H1 (cell line): ENCODE measurements at regions not wholly inside any gene's neighbourhood (a gene's known extent, or its start where the extent isn't known, plus 50 kb on each side); places are given as distances from the start of the nearest gene placed in this dataset.

Experiments
- CTCF ChIA-PET: fragments of 300-600 bp; sonication (Branson Sonifier 250); formaldehyde crosslinking; loops from one replicate; lab custom pipeline; 2021; ENCODE audit not compliant: partially characterized antibody; lab: Charles Lee
- POLR2A ChIA-PET: fragments of 300-600 bp; sonication (Branson Sonifier 250); formaldehyde crosslinking; loops from one replicate; lab custom pipeline; 2021; ENCODE audit warnings: inconsistent platforms; ENCODE audit not compliant: partially characterized antibody; lab: Charles Lee
- DNase-seq, 2 experiments: peaks; one replicate each; pipeline versions ENCODE4 v3.0.0 to v3.0.0-alpha.2; 2010 to 2022; ENCODE audit warnings: low spot score in 2 of 2, low read depth in 1 of 2, mixed read lengths in 1 of 2
- FAIRE-seq: peaks from 2 replicates; lab custom pipeline; 2011; peaks lifted over from hg19 to GRCh38; lab: Jason Lieb, UNC
- H2AFZ ChIP-seq: 2 replicates; pipeline ENCODE4 v1.8.1; 2012; ENCODE audit warnings: low read length, inconsistent platforms
- H2AK5ac ChIP-seq: 2 replicates; pipeline ENCODE4 v1.6.1; 2013; ENCODE audit warnings: low read depth, low read length
- H2BK120ac ChIP-seq: replicated peaks from 2 replicates; pipeline ENCODE3; 2013; ENCODE audit warnings: low read depth, low read length, inconsistent platforms
- H2BK12ac ChIP-seq: 2 replicates; pipeline ENCODE4 v1.6.1; 2013; ENCODE audit warnings: low read depth, low read length
- H2BK15ac ChIP-seq: 2 replicates; pipeline ENCODE4 v1.6.1; 2013; ENCODE audit warnings: low read length
- H2BK20ac ChIP-seq: 2 replicates; pipeline ENCODE4 v1.6.1; 2013; ENCODE audit warnings: low read length
- H2BK5ac ChIP-seq: 2 replicates; pipeline ENCODE4 v1.6.1; 2013; ENCODE audit warnings: low read depth, low read length
- H3K14ac ChIP-seq: 2 replicates; pipeline ENCODE4 v1.6.1; 2013; ENCODE audit warnings: inconsistent platforms; ENCODE audit not compliant: insufficient read length
- H3K18ac ChIP-seq: 2 replicates; pipeline ENCODE4 v1.6.1; 2013; ENCODE audit warnings: low read length; ENCODE audit errors: extremely low read depth
- H3K23ac ChIP-seq: 2 replicates; pipeline ENCODE4 v1.6.1; 2013; ENCODE audit warnings: inconsistent platforms; ENCODE audit not compliant: insufficient read length
- H3K23me2 ChIP-seq: 2 replicates; pipeline ENCODE4 v1.6.1; 2013; ENCODE audit warnings: low read depth, low read length
- H3K27ac ChIP-seq: 2 replicates; pipeline ENCODE4 v1.6.1; 2011; ENCODE audit warnings: low read depth, low read length, inconsistent platforms
- H3K27me3 ChIP-seq, 4 experiments: replicated peaks in 1 of 4; 1 replicate in 1 of 4; 2 replicates in 3 of 4; pipeline versions ENCODE4 v1.6.1 to v1.8.1; 2011 to 2013; ENCODE audit warnings: low read length in 3 of 4, mild to moderate bottlenecking in 3 of 4, inconsistent platforms in 2 of 4, mixed read lengths in 2 of 4, moderate library complexity in 1 of 4; ENCODE audit not compliant: control insufficient read depth in 3 of 4, insufficient read depth in 3 of 4; ENCODE audit errors: extremely low read depth in 1 of 4
- H3K36me3 ChIP-seq, 4 experiments: 2 replicates each; pipeline versions ENCODE4 v1.6.1 to v1.8.1; 2011 to 2013; ENCODE audit warnings: mild to moderate bottlenecking in 4 of 4, low read length in 3 of 4, moderate library complexity in 2 of 4, control low read depth in 1 of 4, inconsistent platforms in 1 of 4; ENCODE audit not compliant: insufficient read depth in 4 of 4, control insufficient read depth in 2 of 4
- H3K4ac ChIP-seq: replicated peaks from 2 replicates; pipeline ENCODE3; 2013; ENCODE audit warnings: low read length, low read depth, mixed read lengths, inconsistent platforms; ENCODE audit not compliant: insufficient read length
- H3K4me1 ChIP-seq, 4 experiments: replicated peaks in 1 of 4; 1 replicate in 1 of 4; 2 replicates in 3 of 4; pipeline versions ENCODE4 v1.6.1 to v1.8.1; 2011 to 2013; ENCODE audit warnings: low read length in 3 of 4, inconsistent platforms in 2 of 4, mixed read lengths in 1 of 4; ENCODE audit not compliant: insufficient read depth in 4 of 4, control insufficient read depth in 3 of 4
- H3K4me2 ChIP-seq, 2 experiments: 2 replicates each; pipeline versions ENCODE4 v1.6.1 to v1.8.1; 2011 to 2013; ENCODE audit warnings: low read depth in 2 of 2, low read length in 2 of 2, control low read depth in 1 of 2, inconsistent platforms in 1 of 2, mild to moderate bottlenecking in 1 of 2; ENCODE audit not compliant: insufficient read depth in 1 of 2
- H3K4me3 ChIP-seq, 4 experiments: fragments of 200-600, 300-600 bp in 1 of 4; sonication (generic), shearing (Covaris generic), sonication (Bioruptor Twin) in 1 of 4; 2 replicates each; pipeline versions ENCODE4 v1.5.1 to v1.8.1; 2011 to 2016; ENCODE audit warnings: low read length in 4 of 4, low read depth in 3 of 4, control low read depth in 2 of 4, inconsistent platforms in 2 of 4, mild to moderate bottlenecking in 2 of 4, mixed read lengths in 1 of 4, moderate library complexity in 1 of 4; ENCODE audit not compliant: insufficient read depth in 2 of 4; ENCODE audit errors: extremely low read depth in 1 of 4
- H3K56ac ChIP-seq: replicated peaks from 2 replicates; pipeline ENCODE3; 2013; ENCODE audit warnings: low read depth, mild to moderate bottlenecking, mixed read lengths, low read length, inconsistent platforms; ENCODE audit not compliant: insufficient read length
- H3K79me1 ChIP-seq: 2 replicates; pipeline ENCODE4 v1.6.1; 2013; ENCODE audit warnings: low read depth, low read length, control low read depth
- H3K79me2 ChIP-seq, 2 experiments: 2 replicates each; pipeline versions ENCODE4 v1.6.1 to v1.8.1; 2012 to 2013; ENCODE audit warnings: low read length in 2 of 2, mild to moderate bottlenecking in 2 of 2, inconsistent platforms in 1 of 2; ENCODE audit not compliant: insufficient read depth in 2 of 2, control insufficient read depth in 1 of 2
- H3K9ac ChIP-seq, 4 experiments: replicated peaks in 1 of 4; 1 replicate in 1 of 4; 2 replicates in 3 of 4; pipeline versions ENCODE4 v1.6.1 to v1.8.1; 2011 to 2013; ENCODE audit warnings: low read depth in 3 of 4, low read length in 3 of 4, control low read depth in 2 of 4, mild to moderate bottlenecking in 2 of 4, moderate library complexity in 2 of 4, inconsistent platforms in 1 of 4; ENCODE audit errors: extremely low read depth in 1 of 4
- H3K9me3 ChIP-seq, 2 experiments: 2 replicates each; pipeline versions ENCODE4 v1.6.1 to v1.8.1; 2012 to 2013; ENCODE audit warnings: mild to moderate bottlenecking in 2 of 2, moderate library complexity in 2 of 2, control low read depth in 1 of 2, inconsistent platforms in 1 of 2, low read depth in 1 of 2, low read length in 1 of 2, mixed read lengths in 1 of 2; ENCODE audit not compliant: insufficient read depth in 2 of 2
- H4K20me1 ChIP-seq, 2 experiments: replicated peaks in 1 of 2; 2 replicates each; pipeline versions ENCODE3 to v1.8.1; 2011 to 2013; ENCODE audit warnings: inconsistent platforms in 2 of 2, low read length in 2 of 2, mild to moderate bottlenecking in 1 of 2; ENCODE audit not compliant: insufficient read depth in 2 of 2, control insufficient read depth in 1 of 2
- H4K5ac ChIP-seq: 2 replicates; pipeline ENCODE4 v1.6.1; 2013; ENCODE audit warnings: low read length, low read depth, mixed read lengths, inconsistent platforms; ENCODE audit not compliant: insufficient read length
- H4K8ac ChIP-seq: 2 replicates; pipeline ENCODE4 v1.8.0; 2013; ENCODE audit warnings: mild to moderate bottlenecking, moderate library complexity, low read length, inconsistent platforms; ENCODE audit not compliant: insufficient read depth; ENCODE audit errors: extremely low read depth
- H4K91ac ChIP-seq: replicated peaks from 2 replicates; pipeline ENCODE3; 2013; ENCODE audit warnings: low read length, mixed read lengths, inconsistent platforms; ENCODE audit not compliant: insufficient read length
- ATF2 ChIP-seq: IDR thresholded peaks from 2 replicates; pipeline ENCODE4 v1.6.1; 2012; ENCODE audit warnings: low read length, inconsistent platforms
- BACH1 ChIP-seq: IDR thresholded peaks from 2 replicates; pipeline ENCODE4 v1.6.1; 2012; ENCODE audit warnings: low read length, improper control_type of control experiment
- CBX5 ChIP-seq: fragments of 300-800, 300-1000 bp; sonication (generic); IDR thresholded peaks from 2 replicates; pipeline ENCODE4 v1.7.1; 2016; ENCODE audit warnings: antibody characterized with exemption, low read length, low read depth
- CHD2 ChIP-seq: IDR thresholded peaks from 2 replicates; pipeline ENCODE4 v1.6.1; 2012; ENCODE audit warnings: low read length, improper control_type of control experiment
- CREB1 ChIP-seq: IDR thresholded peaks from 2 replicates; pipeline ENCODE4 v1.6.1; 2012; ENCODE audit warnings: inconsistent platforms
- CTCF ChIP-seq, 3 experiments: IDR thresholded peaks; 1 replicate in 2 of 3; 2 replicates in 1 of 3; pipeline versions ENCODE4 v1.5.1 to v1.6.1; 2011; ENCODE audit warnings: low read length in 3 of 3, mild to moderate bottlenecking in 3 of 3, inconsistent platforms in 2 of 3, low read depth in 1 of 3, moderate library complexity in 1 of 3; ENCODE audit not compliant: insufficient read depth in 1 of 3; ENCODE audit errors: control extremely low read depth in 1 of 3
- EP300 ChIP-seq, 2 experiments: IDR thresholded peaks; 1 replicate in 1 of 2; 2 replicates in 1 of 2; pipeline ENCODE4 v1.6.1; 2011 to 2012; ENCODE audit warnings: low read depth in 2 of 2, low read length in 2 of 2, mild to moderate bottlenecking in 2 of 2, borderline replicate concordance in 1 of 2, inconsistent platforms in 1 of 2, moderate library complexity in 1 of 2
- POU5F1 ChIP-seq: IDR thresholded peaks from 2 replicates; pipeline ENCODE4 v1.6.1; 2011; ENCODE audit warnings: low read depth, mild to moderate bottlenecking, low read length, moderate library complexity
- RBBP5 ChIP-seq: IDR thresholded peaks from 2 replicates; pipeline ENCODE4 v1.7.1; 2012; ENCODE audit warnings: low read depth, mild to moderate bottlenecking, inconsistent platforms, low read length, moderate library complexity, borderline replicate concordance
- RXRA ChIP-seq: IDR thresholded peaks from 2 replicates; pipeline ENCODE4 v1.6.1; 2011; ENCODE audit warnings: low read depth, mild to moderate bottlenecking, low read length, moderate library complexity; ENCODE audit not compliant: insufficient read depth
- SP2 ChIP-seq: IDR thresholded peaks from 2 replicates; pipeline ENCODE4 v1.6.1; 2012; ENCODE audit warnings: mild to moderate bottlenecking, low read length, inconsistent platforms
- TBP ChIP-seq: IDR thresholded peaks from 2 replicates; pipeline ENCODE4 v1.6.1; 2011; ENCODE audit warnings: low read depth, low read length, improper control_type of control experiment
- WGBS, 2 experiments: shearing (Covaris generic) in 1 of 2; methylation state at CpG; one replicate each; pipeline versions ENCODE4 v1.1.6 to v1.1.7; 2013 to 2015; ENCODE audit warnings: low lambda C conversion rate in 2 of 2, mixed read lengths in 2 of 2, inconsistent platforms in 1 of 2, low coverage in 1 of 2, missing lambda C conversion rate in 1 of 2; ENCODE audit not compliant: insufficient replicate concordance in 2 of 2, insufficient coverage in 1 of 2, insufficient read length in 1 of 2; ENCODE audit errors: extremely low coverage in 1 of 2, missing lambda C conversion rate in 1 of 2; 5-methylcytosine and 5-hydroxymethylcytosine counted together

- no peak overlapping the region for H2BK15ac ChIP-seq
- DNase-seq, result no peak
- no peak overlapping the region for H3K4ac ChIP-seq
- no peak overlapping the region for H3K9ac ChIP-seq
- no peaks in the 10 kb centered on the region for H3K23me2 ChIP-seq
- FAIRE-seq, result no peak
- no peak overlapping the region for H4K8ac ChIP-seq
- H3K14ac ChIP-seq, result no peak overlapping the region
- no peak overlapping the region for H2AFZ ChIP-seq
- H3K36me3 ChIP-seq, result no peaks in the 10 kb centered on the region
- no peak overlapping the region for H2BK5ac ChIP-seq
- no peaks in the 10 kb centered on the region for H3K9me3 ChIP-seq
- no peak overlapping the region for H2AK5ac ChIP-seq
- H4K91ac ChIP-seq, result no peak overlapping the region
- ChIA-PET POLR2A (no interaction called here), CTCF (no interaction called here)
- no peak overlapping the region for H3K18ac ChIP-seq
- 96% methylated on average over 2 of the region's 2 CpGs; no CpG with 5 or more reads in 1 of the 2 experiments for WGBS, 2 experiments
- H3K4me2 ChIP-seq, result no peak overlapping the region
- H2BK12ac ChIP-seq, result no peak overlapping the region
- no peak overlapping the region for H3K27ac ChIP-seq
- no peaks in the 10 kb centered on the region for H3K4me1 ChIP-seq
- H3K4me3 ChIP-seq, result no peak overlapping the region
- no peak overlapping the region for H4K5ac ChIP-seq
- H3K27me3 ChIP-seq, result no peaks in the 10 kb centered on the region
- H3K79me1 ChIP-seq, result no peaks in the 10 kb centered on the region
- no peaks in the 10 kb centered on the region for H3K79me2 ChIP-seq
- no peak overlapping the region for H2BK20ac ChIP-seq
- H3K23ac ChIP-seq, result no peak overlapping the region
- H3K56ac ChIP-seq, result no peak overlapping the region
- H4K20me1 ChIP-seq, result no peaks in the 10 kb centered on the region
- no peak overlapping the region for H2BK120ac ChIP-seq
- TF ChIP-seq SP2, result no peak
- no peak for TF ChIP-seq RXRA
- no peak for TF ChIP-seq RBBP5
- no peak for TF ChIP-seq BACH1
- no peak for TF ChIP-seq CBX5
- no peak for TF ChIP-seq TBP
- TF ChIP-seq EP300 (IDR thresholded peaks at IDR 0.05; ENCODE audit: borderline replicate concordance in 1 of 2, low read depth in 2 of 2, low read length in 2 of 2), result no peak
- no peak for TF ChIP-seq ATF2
- TF ChIP-seq CTCF (IDR thresholded peaks at IDR 0.05; ENCODE audit: control extremely low read depth in 1 of 3, insufficient read depth in 1 of 3, low read depth in 1 of 3, low read length in 3 of 3), result no peak
- no peak for TF ChIP-seq CHD2
- TF ChIP-seq CREB1, result no peak
- TF ChIP-seq POU5F1, result no peak
Measured at GRCh38 chr1:187873126-187873525, 1044.4 kb downstream of the PLA2G4A start.
